ENCODE measurements at regions not wholly inside any gene's neighbourhood (a gene's known extent, or its start where the extent isn't known, plus 50 kb on each side); places are given as distances from the start of the nearest gene placed in this dataset.
A peak's percentile ranks its signal among the peaks of the same experiment; 100 is the strongest.

GRCh38 chr13:106042996-106043581, 492.4 kb downstream of the EFNB2 start:
- Histone ChIP-seq H3K4me3 (no peak overlapping the region), H3K27ac (no peak overlapping the region)
- intact Hi-C loops (cut with DNase I), result no loop called here

GRCh38 chr13:106041445-106041844, 494.0 kb downstream of the EFNB2 start:
- Histone ChIP-seq H3K27me3 (no peaks in the 10 kb centered on the region), H3K27ac (no peak overlapping the region), H3K4me3 (no peak overlapping the region), H3K36me3 (no peaks in the 10 kb centered on the region), H3K4me1 (no peaks in the 10 kb centered on the region), H3K9me3 (no peaks in the 10 kb centered on the region)
- intact Hi-C loops (cut with DNase I), result no loop called here
- no peak for DNase-seq (ENCODE audit: low spot score in 2 of 2)
- TF ChIP-seq CTCF (IDR thresholded peaks at IDR 0.05), result no peak

More at GRCh38 chr13:106042996-106043581, 492.4 kb downstream of the EFNB2 start:
- no peak for TF ChIP-seq CTCF (IDR thresholded peaks at IDR 0.05)
- no peak for DNase-seq (ENCODE audit: low spot score in 2 of 2)
- Histone ChIP-seq H3K27me3 (no peaks in the 10 kb centered on the region), H3K9me3 (no peaks in the 10 kb centered on the region), H3K4me1 (no peaks in the 10 kb centered on the region), H3K36me3 (no peaks in the 10 kb centered on the region)

- no peak for DNase-seq (ENCODE audit: low spot score in 2 of 2)
- Histone ChIP-seq H3K36me3 (no peaks in the 10 kb centered on the region), H3K4me1 (no peaks in the 10 kb centered on the region), H3K4me3 (no peak overlapping the region), H3K27me3 (no peaks in the 10 kb centered on the region), H3K27ac (no peak overlapping the region), H3K9me3 (no peaks in the 10 kb centered on the region)
- no peak for TF ChIP-seq CTCF (IDR thresholded peaks at IDR 0.05)
- intact Hi-C loops (cut with DNase I), result no loop called here
Observed at GRCh38 chr13:106038752-106039151, 496.7 kb downstream of the EFNB2 start.

- H3K4me3 ChIP-seq, result no peak overlapping the region
Observed at GRCh38 chr13:106036870-106037269, 498.6 kb downstream of the EFNB2 start.

GRCh38 chr13:106034201-106034600, 501.3 kb downstream of the EFNB2 start:
- no peak for TF ChIP-seq CTCF (IDR thresholded peaks at IDR 0.05)
- H3K4me1 ChIP-seq, result no peaks in the 10 kb centered on the region
- DNase-seq (ENCODE audit: low spot score in 2 of 2), result no peak
- no peaks in the 10 kb centered on the region for H3K36me3 ChIP-seq
- no peak overlapping the region for H3K4me3 ChIP-seq
- H3K27me3 ChIP-seq, result no peaks in the 10 kb centered on the region
- intact Hi-C loops (cut with DNase I), result no loop called here
- H3K9me3 ChIP-seq, result no peaks in the 10 kb centered on the region
- H3K27ac ChIP-seq, result no peak overlapping the region

More at GRCh38 chr13:106036870-106037269, 498.6 kb downstream of the EFNB2 start:
- no peak for DNase-seq (ENCODE audit: low spot score in 2 of 2)
- Histone ChIP-seq H3K9me3 (no peaks in the 10 kb centered on the region), H3K27ac (no peak overlapping the region), H3K36me3 (no peaks in the 10 kb centered on the region), H3K27me3 (no peaks in the 10 kb centered on the region), H3K4me1 (no peaks in the 10 kb centered on the region)
- TF ChIP-seq CTCF (IDR thresholded peaks at IDR 0.05), result no peak
- intact Hi-C loops (cut with DNase I), result no loop called here

- no peak for DNase-seq (ENCODE audit: low spot score in 2 of 2)
- intact Hi-C loops (cut with DNase I), result no loop called here
- H3K9me3 ChIP-seq, result no peaks in the 10 kb centered on the region
- H3K36me3 ChIP-seq, result no peaks in the 10 kb centered on the region
- no peaks in the 10 kb centered on the region for H3K27me3 ChIP-seq
- peak in 1 of 3 experiments; percentile 20 for TF ChIP-seq CTCF (IDR thresholded peaks at IDR 0.05)
- H3K4me1 ChIP-seq, result no peaks in the 10 kb centered on the region
- H3K27ac ChIP-seq, result no peak overlapping the region
- H3K4me3 ChIP-seq, result no peak overlapping the region
Observed at GRCh38 chr13:106033659-106034058, 501.8 kb downstream of the EFNB2 start.

Data from ascending aorta (tissue), 2 donors.